T-helper 2 cell treated with Interferon-gamma antibody and Interleukin-4, amounts not matched to agents 100 ng/mL and 5 ng/mL, for 36 hours (primary cell): ENCODE measurements at regions not wholly inside any gene's neighbourhood (a gene's known extent, or its start where the extent isn't known, plus 50 kb on each side); places are given as distances from the start of the nearest gene placed in this dataset.
"Not testable (repeated sequence)": the region's sequence is repeated elsewhere in the genome, so short reads cannot be mapped to it uniquely, and the experiment has no call there.

ENCODE experiments used
- intact Hi-C: fragments of 100-400 bp; cut with micrococcal nuclease; formaldehyde crosslinking; loops from one replicate; pipeline ENCODE4 v1.15.1; 2023

GRCh38 chr2:207216457-207216856 is 50.7 kb upstream of the KLF7 start:
- intact Hi-C loops = no loop called here

GRCh38 chr2:207217442-207217841 is 51.7 kb upstream of the KLF7 start:
- intact Hi-C loops = no loop called here

- intact Hi-C loops = no loop called here
These were observed 53.4 kb upstream of the KLF7 start for GRCh38 chr2:207219081-207219630.

GRCh38 chr2:207219676-207220501 is 54.1 kb upstream of the KLF7 start:
- intact Hi-C loops = loop anchor here (5.0 kb wide), 1 partner anchor 53 kb away; the partner anchor contains the start of gene KLF7

GRCh38 chr2:207221731-207222130 is 56.0 kb upstream of the KLF7 start:
- intact Hi-C loops = loop anchor here (5.0 kb wide), 1 partner anchor 54 kb away; the partner anchor contains the start of gene KLF7

GRCh38 chr2:207223051-207223450 is 57.3 kb upstream of the KLF7 start:
- intact Hi-C loops = loop anchor here (5.0 kb wide), 1 partner anchor 56 kb away; the partner anchor contains the start of gene KLF7

- intact Hi-C loops = loop anchor here (5.0 kb wide), 1 partner anchor 57 kb away; the partner anchor contains the start of gene KLF7
These were observed 58.6 kb upstream of the KLF7 start for GRCh38 chr2:207224381-207224780.

- intact Hi-C loops = loop anchor here (5.0 kb wide), 1 partner anchor 58 kb away; the partner anchor contains the start of gene KLF7
These were observed 59.2 kb upstream of the KLF7 start for GRCh38 chr2:207224791-207225482.

- intact Hi-C loops = no loop called here
These were observed 60.0 kb upstream of the KLF7 start for GRCh38 chr2:207225773-207226172.

GRCh38 chr2:207226243-207226642 is 60.5 kb upstream of the KLF7 start:
- intact Hi-C loops = no loop called here

GRCh38 chr2:207226671-207227061 is 60.9 kb upstream of the KLF7 start:
- intact Hi-C loops = no loop called here

GRCh38 chr2:207227062-207227748 is 61.5 kb upstream of the KLF7 start:
- intact Hi-C loops = no loop called here

GRCh38 chr2:207227749-207228145 is 62.0 kb upstream of the KLF7 start:
- intact Hi-C loops = no loop called here

- intact Hi-C loops = no loop called here
These were observed 62.7 kb upstream of the KLF7 start for GRCh38 chr2:207228402-207228801.

GRCh38 chr2:207229161-207229560 is 63.4 kb upstream of the KLF7 start:
- intact Hi-C loops = no loop called here

GRCh38 chr2:207230261-207231105 is 64.7 kb upstream of the KLF7 start:
- intact Hi-C loops = no loop called here

GRCh38 chr2:207231106-207231865 is 65.5 kb upstream of the KLF7 start:
- intact Hi-C loops = no loop called here

- intact Hi-C loops = no loop called here
These were observed 66.2 kb upstream of the KLF7 start for GRCh38 chr2:207231967-207232366.

GRCh38 chr2:207233141-207233540 is 67.4 kb upstream of the KLF7 start:
- intact Hi-C loops = not testable (repeated sequence)

- intact Hi-C loops = no loop called here
These were observed 68.0 kb upstream of the KLF7 start for GRCh38 chr2:207233731-207234130.
